HEK293 (cell line): ENCODE measurements at regions not wholly inside any gene's neighbourhood (a gene's known extent, or its start where the extent isn't known, plus 50 kb on each side); places are given as distances from the start of the nearest gene placed in this dataset.
A peak's percentile ranks its signal among the peaks of the same experiment; 100 is the strongest.

Experiments used
- CTCF ChIA-PET: fragments of 350-600 bp; formaldehyde crosslinking; extraction: SDS; loops from one replicate; lab custom pipeline; 2021; ENCODE audit warnings: antibody characterized with exemption; lab: Yijun Ruan, JAX
- POLR2A ChIA-PET: fragments of 300-600 bp; formaldehyde crosslinking; extraction: SDS; loops from one replicate; lab custom pipeline; 2020; ENCODE audit warnings: antibody characterized with exemption, inconsistent platforms; lab: Yijun Ruan, JAX
- H3K27ac ChIP-seq: fragments of 200-500 bp; sonication (Bioruptor generic); 2 replicates; pipeline ENCODE4 v1.5.1; 2014; ENCODE audit warnings: low read depth, low read length, control low read depth, inconsistent platforms; ENCODE audit errors: extremely low read depth
- H3K36me3 ChIP-seq, 2 experiments: fragments of 200-500 bp in 1 of 2; sonication (Bioruptor generic) in 1 of 2; 1 replicate in 1 of 2; 2 replicates in 1 of 2; pipeline ENCODE4 v1.5.1; 2014 to 2017; ENCODE audit warnings: inconsistent platforms in 2 of 2, low read length in 2 of 2; ENCODE audit not compliant: control insufficient read depth in 2 of 2, insufficient read depth in 1 of 2
- H3K4me1 ChIP-seq: fragments of 200-500 bp; sonication (Bioruptor generic); 2 replicates; pipeline ENCODE4 v1.5.1; 2014; ENCODE audit warnings: mild to moderate bottlenecking, low read length, inconsistent platforms; ENCODE audit not compliant: control insufficient read depth, insufficient read depth
- H3K4me3 ChIP-seq: 2 replicates; pipeline ENCODE4 v1.5.1; 2011; ENCODE audit warnings: low read depth, mild to moderate bottlenecking, control low read depth, low read length, moderate library complexity
- H3K9me3 ChIP-seq: fragments of 200-500 bp; sonication (Bioruptor generic); 2 replicates; pipeline ENCODE4 v1.5.1; 2014; ENCODE audit warnings: low read depth, low read length, inconsistent platforms; ENCODE audit not compliant: control insufficient read depth, insufficient read depth
- GLI2 ChIP-seq: fragments of 450-650 bp; formaldehyde crosslinking; IDR thresholded peaks from 2 replicates; pipeline ENCODE4; 2017; ENCODE audit warnings: missing biosample characterization, missing genetic modification characterization, low read depth, borderline replicate concordance
- GLI4 ChIP-seq: fragments of 450-650 bp; formaldehyde crosslinking; IDR thresholded peaks from 2 replicates; pipeline ENCODE4 v1.5.1; 2016; ENCODE audit warnings: missing biosample characterization, missing genetic modification characterization
- KLF10 ChIP-seq: fragments of 450-650 bp; IDR thresholded peaks from 2 replicates; pipeline ENCODE4 v1.5.1; 2018; ENCODE audit warnings: missing biosample characterization, mild to moderate bottlenecking, missing genetic modification characterization
- KLF16 ChIP-seq: fragments of 450-650 bp; formaldehyde crosslinking; IDR thresholded peaks from 2 replicates; pipeline ENCODE4 v1.5.1; 2017; ENCODE audit warnings: missing biosample characterization, missing genetic modification characterization
- OSR2 ChIP-seq: fragments of 450-650 bp; formaldehyde crosslinking; IDR thresholded peaks from 2 replicates; pipeline ENCODE4 v1.5.1; 2016; ENCODE audit warnings: missing biosample characterization, missing genetic modification characterization
- SCRT1 ChIP-seq: fragments of 450-650 bp; formaldehyde crosslinking; IDR thresholded peaks from 2 replicates; pipeline ENCODE4 v1.5.1; 2016; ENCODE audit warnings: missing biosample characterization, missing genetic modification characterization, borderline replicate concordance
- ZBTB21 ChIP-seq: fragments of 450-650 bp; formaldehyde crosslinking; IDR thresholded peaks from 2 replicates; pipeline ENCODE4 v1.5.1; 2017; ENCODE audit warnings: missing biosample characterization, missing genetic modification characterization
- ZFHX2 ChIP-seq: fragments of 450-650 bp; formaldehyde crosslinking; conservative IDR thresholded peaks from 2 replicates; pipeline ENCODE4 v1.5.1; 2016; ENCODE audit warnings: missing biosample characterization, missing genetic modification characterization
- ZFP37 ChIP-seq: fragments of 450-650 bp; formaldehyde crosslinking; IDR thresholded peaks from 2 replicates; pipeline ENCODE4 v1.5.1; 2016; ENCODE audit warnings: missing biosample characterization, missing genetic modification characterization
- ZNF10 ChIP-seq: fragments of 450-650 bp; formaldehyde crosslinking; IDR thresholded peaks from 2 replicates; pipeline ENCODE4 v1.5.1; 2017; ENCODE audit warnings: missing biosample characterization, missing genetic modification characterization
- ZNF19 ChIP-seq: fragments of 450-650 bp; formaldehyde crosslinking; IDR thresholded peaks from 2 replicates; pipeline ENCODE4; 2016; ENCODE audit warnings: missing biosample characterization, missing genetic modification characterization, low read depth
- ZNF23 ChIP-seq: fragments of 450-650 bp; formaldehyde crosslinking; IDR thresholded peaks from 2 replicates; pipeline ENCODE4 v1.5.1; 2016; ENCODE audit warnings: missing biosample characterization, missing genetic modification characterization, borderline replicate concordance
- ZNF292 ChIP-seq: fragments of 450-650 bp; formaldehyde crosslinking; IDR thresholded peaks from 2 replicates; pipeline ENCODE4 v1.5.1; 2016; ENCODE audit warnings: low read depth, missing biosample characterization, missing genetic modification characterization, borderline replicate concordance
- ZNF341 ChIP-seq: fragments of 450-650 bp; formaldehyde crosslinking; IDR thresholded peaks from 2 replicates; pipeline ENCODE4; 2016; ENCODE audit warnings: low read depth, missing biosample characterization, missing genetic modification characterization
- ZNF596 ChIP-seq: fragments of 450-650 bp; IDR thresholded peaks from 2 replicates; pipeline ENCODE4 v1.5.0; 2018; ENCODE audit warnings: missing biosample characterization, mild to moderate bottlenecking, missing genetic modification characterization, moderate library complexity
- ZNF629 ChIP-seq: fragments of 450-650 bp; formaldehyde crosslinking; IDR thresholded peaks from 2 replicates; pipeline ENCODE4 v1.5.1; 2017; ENCODE audit warnings: missing biosample characterization, missing genetic modification characterization
- ZNF791 ChIP-seq: fragments of 450-650 bp; formaldehyde crosslinking; IDR thresholded peaks from 2 replicates; pipeline ENCODE4 v1.5.1; 2016; ENCODE audit warnings: missing biosample characterization, missing genetic modification characterization
- TF ChIP-seq, protein P1 (sequence below): fragments of 450-650 bp; formaldehyde crosslinking; IDR thresholded peaks from 2 replicates; pipeline ENCODE4 v1.5.1; 2016; ENCODE audit warnings: missing biosample characterization, missing genetic modification characterization
- TF ChIP-seq, protein P2 (sequence below): fragments of 450-650 bp; formaldehyde crosslinking; IDR thresholded peaks from 2 replicates; pipeline ENCODE4 v1.5.1; 2016; ENCODE audit warnings: missing biosample characterization, missing genetic modification characterization
- TF ChIP-seq, protein P3 (sequence below): fragments of 450-650 bp; formaldehyde crosslinking; IDR thresholded peaks from 2 replicates; pipeline ENCODE4 v1.5.1; 2016; ENCODE audit warnings: missing biosample characterization, missing genetic modification characterization
- TF ChIP-seq, protein P4 (sequence below): fragments of 450-650 bp; formaldehyde crosslinking; IDR thresholded peaks from 2 replicates; pipeline ENCODE4 v1.5.1; 2016; ENCODE audit warnings: missing biosample characterization, missing genetic modification characterization
- TF ChIP-seq, protein P5 (sequence below): fragments of 450-650 bp; formaldehyde crosslinking; IDR thresholded peaks from 2 replicates; pipeline ENCODE4 v1.5.1; 2016; ENCODE audit warnings: missing biosample characterization, missing genetic modification characterization, borderline replicate concordance

DNA sequence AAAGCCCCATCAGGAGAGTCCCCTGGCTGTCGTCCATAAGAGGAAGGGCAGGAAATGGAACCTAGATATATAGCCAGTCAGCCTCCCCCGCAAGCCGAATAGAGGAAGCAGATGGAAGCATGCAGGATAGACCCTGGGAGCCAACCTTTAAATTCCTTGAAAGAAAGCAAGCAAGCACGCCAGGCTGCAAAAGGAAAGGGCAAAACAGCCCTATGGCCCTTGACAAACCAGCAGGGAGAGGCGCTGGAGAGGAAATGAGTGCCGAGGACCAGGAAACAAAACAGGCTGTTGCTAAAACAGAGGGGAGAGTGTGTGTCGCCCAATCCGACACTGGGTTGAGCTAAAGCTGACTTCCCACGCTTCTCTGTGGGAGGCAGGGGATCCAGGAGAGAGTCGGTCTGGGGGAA is 203.5 kb upstream of the MTNR1B start:
- Histone ChIP-seq H3K9me3 (no peaks in the 10 kb centered on the region), H3K4me3 (no peak overlapping the region), H3K27ac (no peak overlapping the region), H3K36me3 (no peaks in the 10 kb centered on the region), H3K4me1 (no peaks in the 10 kb centered on the region)
- TF ChIP-seq ZNF341 (tag by site-specific recombination), result 0 out of 2 replicates have a peak, but pooled peaks have one; percentile 14
- TF ChIP-seq ZNF19 (tag by site-specific recombination), result no peak
- ChIA-PET CTCF (interaction anchor here (0.6 kb wide), 1 partner anchor 461 kb away, joined by 3 read pairs; no protein-coding TSS in a partner anchor), POLR2A (no interaction called here)

DNA sequence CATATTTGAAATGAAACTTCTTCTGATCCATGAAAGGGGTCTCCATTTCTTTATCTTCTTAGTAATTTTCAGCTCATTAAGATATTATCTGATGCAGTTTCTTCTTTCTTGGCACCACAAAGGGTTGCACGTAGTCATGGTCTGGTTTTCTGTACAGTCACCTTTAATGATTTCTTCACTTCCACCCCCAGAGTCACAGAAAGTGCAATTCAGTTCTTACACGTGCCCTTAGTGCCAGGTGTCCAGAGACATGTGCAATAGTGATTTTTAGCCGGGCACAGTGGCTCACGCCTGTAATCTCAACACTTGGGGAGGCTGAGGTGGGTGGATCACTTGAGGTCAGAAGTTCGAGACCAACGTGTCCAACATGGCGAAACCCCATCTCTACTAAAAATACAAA is 202.8 kb upstream of the MTNR1B start:
- TF ChIP-seq, protein P1, sequence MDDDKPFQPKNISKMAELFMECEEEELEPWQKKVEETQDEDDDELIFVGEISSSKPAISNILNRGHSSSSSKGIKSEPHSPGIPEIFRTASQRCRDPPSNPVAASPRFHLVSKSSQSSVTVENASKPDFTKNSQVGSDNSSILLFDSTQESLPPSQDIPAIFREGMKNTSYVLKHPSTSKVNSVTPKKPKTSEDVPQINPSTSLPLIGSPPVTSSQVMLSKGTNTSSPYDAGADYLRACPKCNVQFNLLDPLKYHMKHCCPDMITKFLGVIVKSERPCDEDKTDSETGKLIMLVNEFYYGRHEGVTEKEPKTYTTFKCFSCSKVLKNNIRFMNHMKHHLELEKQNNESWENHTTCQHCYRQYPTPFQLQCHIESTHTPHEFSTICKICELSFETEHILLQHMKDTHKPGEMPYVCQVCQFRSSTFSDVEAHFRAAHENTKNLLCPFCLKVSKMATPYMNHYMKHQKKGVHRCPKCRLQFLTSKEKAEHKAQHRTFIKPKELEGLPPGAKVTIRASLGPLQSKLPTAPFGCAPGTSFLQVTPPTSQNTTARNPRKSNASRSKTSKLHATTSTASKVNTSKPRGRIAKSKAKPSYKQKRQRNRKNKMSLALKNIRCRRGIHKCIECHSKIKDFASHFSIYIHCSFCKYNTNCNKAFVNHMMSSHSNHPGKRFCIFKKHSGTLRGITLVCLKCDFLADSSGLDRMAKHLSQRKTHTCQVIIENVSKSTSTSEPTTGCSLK (tag by site-specific recombination), result no peak
- TF ChIP-seq OSR2 (tag by site-specific recombination) (no peak), ZFHX2 (tag by site-specific recombination) (no peak), GLI4 (no peak), SCRT1 (tag by site-specific recombination) (no peak), ZNF629 (tag by site-specific recombination) (no peak), ZNF292 (no peak), KLF10 (tag by site-specific recombination) (no peak), ZNF10 (tag by site-specific recombination) (no peak), ZFP37 (tag by site-specific recombination) (no peak), ZNF596 (tag by site-specific recombination) (no peak), GLI2 (tag by site-specific recombination) (no peak), KLF16 (tag by site-specific recombination) (no peak), ZBTB21 (tag by site-specific recombination) (no peak), ZNF23 (no peak), ZNF791 (tag by site-specific recombination) (no peak)
- TF ChIP-seq, protein P2, sequence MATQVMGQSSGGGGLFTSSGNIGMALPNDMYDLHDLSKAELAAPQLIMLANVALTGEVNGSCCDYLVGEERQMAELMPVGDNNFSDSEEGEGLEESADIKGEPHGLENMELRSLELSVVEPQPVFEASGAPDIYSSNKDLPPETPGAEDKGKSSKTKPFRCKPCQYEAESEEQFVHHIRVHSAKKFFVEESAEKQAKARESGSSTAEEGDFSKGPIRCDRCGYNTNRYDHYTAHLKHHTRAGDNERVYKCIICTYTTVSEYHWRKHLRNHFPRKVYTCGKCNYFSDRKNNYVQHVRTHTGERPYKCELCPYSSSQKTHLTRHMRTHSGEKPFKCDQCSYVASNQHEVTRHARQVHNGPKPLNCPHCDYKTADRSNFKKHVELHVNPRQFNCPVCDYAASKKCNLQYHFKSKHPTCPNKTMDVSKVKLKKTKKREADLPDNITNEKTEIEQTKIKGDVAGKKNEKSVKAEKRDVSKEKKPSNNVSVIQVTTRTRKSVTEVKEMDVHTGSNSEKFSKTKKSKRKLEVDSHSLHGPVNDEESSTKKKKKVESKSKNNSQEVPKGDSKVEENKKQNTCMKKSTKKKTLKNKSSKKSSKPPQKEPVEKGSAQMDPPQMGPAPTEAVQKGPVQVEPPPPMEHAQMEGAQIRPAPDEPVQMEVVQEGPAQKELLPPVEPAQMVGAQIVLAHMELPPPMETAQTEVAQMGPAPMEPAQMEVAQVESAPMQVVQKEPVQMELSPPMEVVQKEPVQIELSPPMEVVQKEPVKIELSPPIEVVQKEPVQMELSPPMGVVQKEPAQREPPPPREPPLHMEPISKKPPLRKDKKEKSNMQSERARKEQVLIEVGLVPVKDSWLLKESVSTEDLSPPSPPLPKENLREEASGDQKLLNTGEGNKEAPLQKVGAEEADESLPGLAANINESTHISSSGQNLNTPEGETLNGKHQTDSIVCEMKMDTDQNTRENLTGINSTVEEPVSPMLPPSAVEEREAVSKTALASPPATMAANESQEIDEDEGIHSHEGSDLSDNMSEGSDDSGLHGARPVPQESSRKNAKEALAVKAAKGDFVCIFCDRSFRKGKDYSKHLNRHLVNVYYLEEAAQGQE (tag by site-specific recombination), result no peak
- TF ChIP-seq, protein P3, sequence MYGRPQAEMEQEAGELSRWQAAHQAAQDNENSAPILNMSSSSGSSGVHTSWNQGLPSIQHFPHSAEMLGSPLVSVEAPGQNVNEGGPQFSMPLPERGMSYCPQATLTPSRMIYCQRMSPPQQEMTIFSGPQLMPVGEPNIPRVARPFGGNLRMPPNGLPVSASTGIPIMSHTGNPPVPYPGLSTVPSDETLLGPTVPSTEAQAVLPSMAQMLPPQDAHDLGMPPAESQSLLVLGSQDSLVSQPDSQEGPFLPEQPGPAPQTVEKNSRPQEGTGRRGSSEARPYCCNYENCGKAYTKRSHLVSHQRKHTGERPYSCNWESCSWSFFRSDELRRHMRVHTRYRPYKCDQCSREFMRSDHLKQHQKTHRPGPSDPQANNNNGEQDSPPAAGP (tag by site-specific recombination), result no peak
- TF ChIP-seq, protein P4, sequence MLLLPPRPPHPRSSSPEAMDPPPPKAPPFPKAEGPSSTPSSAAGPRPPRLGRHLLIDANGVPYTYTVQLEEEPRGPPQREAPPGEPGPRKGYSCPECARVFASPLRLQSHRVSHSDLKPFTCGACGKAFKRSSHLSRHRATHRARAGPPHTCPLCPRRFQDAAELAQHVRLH (tag by site-specific recombination), result no peak
- TF ChIP-seq, protein P5, sequence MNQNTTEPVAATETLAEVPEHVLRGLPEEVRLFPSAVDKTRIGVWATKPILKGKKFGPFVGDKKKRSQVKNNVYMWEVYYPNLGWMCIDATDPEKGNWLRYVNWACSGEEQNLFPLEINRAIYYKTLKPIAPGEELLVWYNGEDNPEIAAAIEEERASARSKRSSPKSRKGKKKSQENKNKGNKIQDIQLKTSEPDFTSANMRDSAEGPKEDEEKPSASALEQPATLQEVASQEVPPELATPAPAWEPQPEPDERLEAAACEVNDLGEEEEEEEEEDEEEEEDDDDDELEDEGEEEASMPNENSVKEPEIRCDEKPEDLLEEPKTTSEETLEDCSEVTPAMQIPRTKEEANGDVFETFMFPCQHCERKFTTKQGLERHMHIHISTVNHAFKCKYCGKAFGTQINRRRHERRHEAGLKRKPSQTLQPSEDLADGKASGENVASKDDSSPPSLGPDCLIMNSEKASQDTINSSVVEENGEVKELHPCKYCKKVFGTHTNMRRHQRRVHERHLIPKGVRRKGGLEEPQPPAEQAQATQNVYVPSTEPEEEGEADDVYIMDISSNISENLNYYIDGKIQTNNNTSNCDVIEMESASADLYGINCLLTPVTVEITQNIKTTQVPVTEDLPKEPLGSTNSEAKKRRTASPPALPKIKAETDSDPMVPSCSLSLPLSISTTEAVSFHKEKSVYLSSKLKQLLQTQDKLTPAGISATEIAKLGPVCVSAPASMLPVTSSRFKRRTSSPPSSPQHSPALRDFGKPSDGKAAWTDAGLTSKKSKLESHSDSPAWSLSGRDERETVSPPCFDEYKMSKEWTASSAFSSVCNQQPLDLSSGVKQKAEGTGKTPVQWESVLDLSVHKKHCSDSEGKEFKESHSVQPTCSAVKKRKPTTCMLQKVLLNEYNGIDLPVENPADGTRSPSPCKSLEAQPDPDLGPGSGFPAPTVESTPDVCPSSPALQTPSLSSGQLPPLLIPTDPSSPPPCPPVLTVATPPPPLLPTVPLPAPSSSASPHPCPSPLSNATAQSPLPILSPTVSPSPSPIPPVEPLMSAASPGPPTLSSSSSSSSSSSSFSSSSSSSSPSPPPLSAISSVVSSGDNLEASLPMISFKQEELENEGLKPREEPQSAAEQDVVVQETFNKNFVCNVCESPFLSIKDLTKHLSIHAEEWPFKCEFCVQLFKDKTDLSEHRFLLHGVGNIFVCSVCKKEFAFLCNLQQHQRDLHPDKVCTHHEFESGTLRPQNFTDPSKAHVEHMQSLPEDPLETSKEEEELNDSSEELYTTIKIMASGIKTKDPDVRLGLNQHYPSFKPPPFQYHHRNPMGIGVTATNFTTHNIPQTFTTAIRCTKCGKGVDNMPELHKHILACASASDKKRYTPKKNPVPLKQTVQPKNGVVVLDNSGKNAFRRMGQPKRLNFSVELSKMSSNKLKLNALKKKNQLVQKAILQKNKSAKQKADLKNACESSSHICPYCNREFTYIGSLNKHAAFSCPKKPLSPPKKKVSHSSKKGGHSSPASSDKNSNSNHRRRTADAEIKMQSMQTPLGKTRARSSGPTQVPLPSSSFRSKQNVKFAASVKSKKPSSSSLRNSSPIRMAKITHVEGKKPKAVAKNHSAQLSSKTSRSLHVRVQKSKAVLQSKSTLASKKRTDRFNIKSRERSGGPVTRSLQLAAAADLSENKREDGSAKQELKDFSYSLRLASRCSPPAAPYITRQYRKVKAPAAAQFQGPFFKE (tag by site-specific recombination), result no peak
- Histone ChIP-seq H3K9me3 (no peaks in the 10 kb centered on the region), H3K36me3 (no peaks in the 10 kb centered on the region), H3K4me3 (no peak overlapping the region), H3K4me1 (no peaks in the 10 kb centered on the region), H3K27ac (no peak overlapping the region)
- POLR2A ChIA-PET, result no interaction called here
- CTCF ChIA-PET, result no interaction called here
